Loucy (cell line): ENCODE measurements at regions not wholly inside any gene's neighbourhood (a gene's known extent, or its start where the extent isn't known, plus 50 kb on each side); places are given as distances from the start of the nearest gene placed in this dataset.
A peak's percentile ranks its signal among the peaks of the same experiment; 100 is the strongest.
"Not testable (repeated sequence)": the region's sequence is repeated elsewhere in the genome, so short reads cannot be mapped to it uniquely, and the experiment has no call there.

ENCODE experiments used
- H2AFZ ChIP-seq: fragments of 200-600 bp; sonication (generic); 2 replicates; pipeline ENCODE4 v1.6.0; 2016; ENCODE audit warnings: antibody characterized with exemption, mild to moderate bottlenecking, low read length, moderate library complexity
- H3F3A ChIP-seq: fragments of 200-600 bp; 2 replicates; pipeline ENCODE4 v1.6.0; 2016; ENCODE audit warnings: antibody characterized with exemption, low read depth, mild to moderate bottlenecking
- H3K27me3 ChIP-seq: fragments of 200-600 bp; sonication (generic); 2 replicates; pipeline ENCODE4 v1.6.1; 2014; ENCODE audit warnings: low read length, mild to moderate bottlenecking; ENCODE audit not compliant: insufficient read depth, poor library complexity, severe bottlenecking
- H3K36me3 ChIP-seq: fragments of 200-600 bp; sonication (generic); 2 replicates; pipeline ENCODE4 v1.6.1; 2016; ENCODE audit warnings: low read length; ENCODE audit not compliant: insufficient read depth
- H3K4me1 ChIP-seq: fragments of 200-600 bp; sonication (generic); 2 replicates; pipeline ENCODE4 v1.5.1; 2014; ENCODE audit warnings: low read length, mild to moderate bottlenecking; ENCODE audit not compliant: insufficient read depth, poor library complexity, severe bottlenecking
- H3K4me2 ChIP-seq: fragments of 200-600 bp; sonication (generic); 2 replicates; pipeline ENCODE4 v1.6.0; 2014; ENCODE audit warnings: antibody characterized with exemption, low read length, low read depth, mild to moderate bottlenecking; ENCODE audit not compliant: poor library complexity, severe bottlenecking
- H3K4me3 ChIP-seq: fragments of 200-600 bp; sonication (generic); 2 replicates; pipeline ENCODE4 v1.5.1; 2014; ENCODE audit warnings: low read length, mild to moderate bottlenecking, mixed read lengths; ENCODE audit not compliant: poor library complexity, severe bottlenecking
- H3K79me2 ChIP-seq: fragments of 200-600 bp; sonication (generic); 2 replicates; pipeline ENCODE4 v1.6.1; 2014; ENCODE audit warnings: low read length; ENCODE audit not compliant: insufficient read depth
- H3K9ac ChIP-seq: fragments of 200-600 bp; sonication (generic); 2 replicates; pipeline ENCODE4 v1.6.0; 2014; ENCODE audit warnings: mild to moderate bottlenecking, low read depth, low read length, moderate library complexity; ENCODE audit not compliant: poor library complexity, severe bottlenecking
- H3K9me2 ChIP-seq: fragments of 200-600 bp; sonication (generic); replicated peaks from 2 replicates; pipeline ENCODE4 v1.6.1; 2016; ENCODE audit warnings: low read depth, low read length, mixed read lengths
- H3K9me3 ChIP-seq: fragments of 200-600 bp; sonication (generic); 2 replicates; pipeline ENCODE4 v1.6.1; 2014; ENCODE audit warnings: mild to moderate bottlenecking, antibody characterized with exemption, low read length, low read depth; ENCODE audit not compliant: insufficient read depth
- H4K20me1 ChIP-seq: fragments of 200-600 bp; sonication (generic); 2 replicates; pipeline ENCODE4 v1.6.0; 2014; ENCODE audit warnings: antibody characterized with exemption, low read length, mild to moderate bottlenecking; ENCODE audit not compliant: insufficient read depth, poor library complexity, severe bottlenecking
- CTCF ChIP-seq: fragments of 200-600 bp; sonication (generic); conservative IDR thresholded peaks from 2 replicates; pipeline ENCODE4 v1.5.1; 2014; ENCODE audit warnings: mild to moderate bottlenecking, antibody characterized with exemption, low read length
- EZH2phosphoT487 ChIP-seq: fragments of 200-600 bp; IDR thresholded peaks from 2 replicates; pipeline ENCODE4 v1.6.1; 2018; ENCODE audit warnings: antibody characterized with exemption, mild to moderate bottlenecking, moderate library complexity, borderline replicate concordance

- Histone ChIP-seq H3K79me2 (no peaks in the 10 kb centered on the region), H3K4me3 (no peak overlapping the region), H2AFZ (peak overlapping the region; percentile 48; the same call in 1 of the 2 replicates)
Measured at GRCh38 chr6:127403636-127404035, 55.6 kb downstream of the KIAA0408 start.

GRCh38 chr6:127402890-127403617, 56.1 kb downstream of the KIAA0408 start:
- Histone ChIP-seq H2AFZ (no peak overlapping the region), H3K27me3 (no peaks in the 10 kb centered on the region), H3K9me3 (no peaks in the 10 kb centered on the region), H3K4me3 (no peak overlapping the region), H3K9me2 (no peaks in the 10 kb centered on the region), H3F3A (no peaks in the 10 kb centered on the region), H3K9ac (no peak overlapping the region), H3K36me3 (no peaks in the 10 kb centered on the region), H3K79me2 (no peaks in the 10 kb centered on the region), H3K4me2 (no peak overlapping the region), H4K20me1 (no peaks in the 10 kb centered on the region), H3K4me1 (peaks cover 6% of the 10 kb centered on the region)
- TF ChIP-seq CTCF (no peak), EZH2phosphoT487 (no peak)

More at GRCh38 chr6:127403636-127404035, 55.6 kb downstream of the KIAA0408 start:
- Histone ChIP-seq H3K9ac (no peak overlapping the region), H3K36me3 (no peaks in the 10 kb centered on the region), H3K27me3 (no peaks in the 10 kb centered on the region), H3K9me3 (no peaks in the 10 kb centered on the region), H3K4me2 (peak overlapping the region; percentile 1), H3K9me2 (no peaks in the 10 kb centered on the region), H3F3A (no peaks in the 10 kb centered on the region), H3K4me1 (peaks cover 6% of the 10 kb centered on the region), H4K20me1 (no peaks in the 10 kb centered on the region)
- TF ChIP-seq EZH2phosphoT487, result no peak

- H3F3A ChIP-seq, result no peaks in the 10 kb centered on the region
- peaks cover 2% of the 10 kb centered on the region for H3K4me1 ChIP-seq
- no peak overlapping the region for H3K4me3 ChIP-seq
- H3K9ac ChIP-seq, result no peak overlapping the region
- no peak overlapping the region for H3K4me2 ChIP-seq
- no peaks in the 10 kb centered on the region for H4K20me1 ChIP-seq
- H3K36me3 ChIP-seq, result no peaks in the 10 kb centered on the region
- no peaks in the 10 kb centered on the region for H3K27me3 ChIP-seq
- no peak overlapping the region for H2AFZ ChIP-seq
- no peaks in the 10 kb centered on the region for H3K9me3 ChIP-seq
- TF ChIP-seq CTCF (no peak), EZH2phosphoT487 (no peak)
- no peaks in the 10 kb centered on the region for H3K79me2 ChIP-seq
- no peaks in the 10 kb centered on the region for H3K9me2 ChIP-seq
Measured at GRCh38 chr6:127397729-127398630, 54.6 kb upstream of the ECHDC1 start.

GRCh38 chr6:127397171-127397597, 53.8 kb upstream of the ECHDC1 start:
- H2AFZ ChIP-seq, H3K9me2 ChIP-seq, H3K36me3 ChIP-seq, H3K9me3 ChIP-seq, H3K4me1 ChIP-seq, H3K9ac ChIP-seq, H3F3A ChIP-seq, H3K4me2 ChIP-seq, H4K20me1 ChIP-seq, H3K27me3 ChIP-seq, H3K79me2 ChIP-seq, H3K4me3 ChIP-seq: not testable (repeated sequence)
